Central memory CD8-positive, alpha-beta T cell (primary cell): ENCODE measurements at regions not wholly inside any gene's neighbourhood (a gene's known extent, or its start where the extent isn't known, plus 50 kb on each side); places are given as distances from the start of the nearest gene placed in this dataset.

Source experiments
- ATAC-seq: fragments of 150-1000 bp; cut with Tn5 transposase; replicated peaks from 2 replicates; pipeline ENCODE4 v1.10.0; 2022; ENCODE audit warnings: mild to moderate bottlenecking, moderate FRiP score, moderate number of reproducible peaks; ENCODE audit not compliant: poor library complexity, severe bottlenecking; ENCODE audit errors: extremely low read depth
- DNase-seq, 2 donors: peaks; one replicate each; pipeline ENCODE4 v3.0.0; 2021; ENCODE audit warnings: low spot score in 2 of 2
- H3K27ac Mint-ChIP-seq: one replicate; pipeline ENCODE4 v1.8.0; 2022; ENCODE audit warnings: low read depth, mild to moderate bottlenecking, moderate library complexity, mixed read lengths
- H3K27me3 Mint-ChIP-seq: one replicate; pipeline ENCODE4 v1.8.0; 2022; ENCODE audit warnings: mixed read lengths
- H3K36me3 Mint-ChIP-seq: one replicate; pipeline ENCODE4 v1.8.0; 2022; ENCODE audit warnings: mild to moderate bottlenecking, moderate library complexity, mixed read lengths; ENCODE audit not compliant: insufficient read depth
- H3K4me1 Mint-ChIP-seq: one replicate; pipeline ENCODE4 v1.8.0; 2022; ENCODE audit warnings: mixed read lengths
- H3K4me3 Mint-ChIP-seq: one replicate; pipeline ENCODE4 v1.8.0; 2022; ENCODE audit warnings: mild to moderate bottlenecking, moderate library complexity, mixed read lengths
- H3K9me3 Mint-ChIP-seq: one replicate; pipeline ENCODE4 v1.8.0; 2022; ENCODE audit warnings: mixed read lengths

GRCh38 chr15:53462651-53463050 lies 296.8 kb downstream of the WDR72 start:
- Mint-ChIP-seq H3K36me3 (peaks cover 1% of the 10 kb centered on the region), H3K4me3 (no peak overlapping the region), H3K4me1 (no peaks in the 10 kb centered on the region), H3K27me3 (no peaks in the 10 kb centered on the region), H3K27ac (no peak overlapping the region), H3K9me3 (no peaks in the 10 kb centered on the region)
- DNase-seq (no peak), ATAC-seq (no peak)

- Mint-ChIP-seq H3K36me3 (peaks cover 1% of the 10 kb centered on the region), H3K4me1 (no peaks in the 10 kb centered on the region), H3K4me3 (no peak overlapping the region), H3K27me3 (no peaks in the 10 kb centered on the region), H3K27ac (no peak overlapping the region), H3K9me3 (peaks cover 6% of the 10 kb centered on the region)
- DNase-seq (no peak), ATAC-seq (no peak)
These were observed 297.8 kb downstream of the WDR72 start for GRCh38 chr15:53461677-53462076.

- peaks cover 6% of the 10 kb centered on the region for H3K9me3 Mint-ChIP-seq
- no peak overlapping the region for H3K4me3 Mint-ChIP-seq
- DNase-seq (no peak), ATAC-seq (no peak)
- H3K36me3 Mint-ChIP-seq, result peaks cover 1% of the 10 kb centered on the region
- no peaks in the 10 kb centered on the region for H3K27me3 Mint-ChIP-seq
- no peaks in the 10 kb centered on the region for H3K4me1 Mint-ChIP-seq
- H3K27ac Mint-ChIP-seq, result no peak overlapping the region
These were observed 300.7 kb downstream of the WDR72 start for GRCh38 chr15:53458736-53459135.

- no peak for ATAC-seq
- peaks cover 6% of the 10 kb centered on the region for H3K9me3 Mint-ChIP-seq
These were observed 302.0 kb downstream of the WDR72 start for GRCh38 chr15:53457479-53457878.

GRCh38 chr15:53454843-53455721 lies 304.4 kb downstream of the WDR72 start:
- DNase-seq (no peak), ATAC-seq (no peak)
- no peak overlapping the region for H3K27ac Mint-ChIP-seq
- H3K36me3 Mint-ChIP-seq, result no peaks in the 10 kb centered on the region
- peaks cover 6% of the 10 kb centered on the region for H3K9me3 Mint-ChIP-seq
- H3K4me1 Mint-ChIP-seq, result no peaks in the 10 kb centered on the region
- H3K4me3 Mint-ChIP-seq, result no peak overlapping the region
- no peaks in the 10 kb centered on the region for H3K27me3 Mint-ChIP-seq

More at GRCh38 chr15:53457479-53457878, 302.0 kb downstream of the WDR72 start:
- Mint-ChIP-seq H3K27ac (no peak overlapping the region), H3K36me3 (no peaks in the 10 kb centered on the region), H3K4me3 (no peak overlapping the region), H3K4me1 (no peaks in the 10 kb centered on the region), H3K27me3 (no peaks in the 10 kb centered on the region)
- DNase-seq, result no peak

- no peak for ATAC-seq
- no peak overlapping the region for H3K4me3 Mint-ChIP-seq
- no peaks in the 10 kb centered on the region for H3K36me3 Mint-ChIP-seq
- peaks cover 6% of the 10 kb centered on the region for H3K9me3 Mint-ChIP-seq
- no peak overlapping the region for H3K27ac Mint-ChIP-seq
- H3K27me3 Mint-ChIP-seq, result no peaks in the 10 kb centered on the region
- DNase-seq, result no peak
- no peaks in the 10 kb centered on the region for H3K4me1 Mint-ChIP-seq
These were observed 305.0 kb downstream of the WDR72 start for GRCh38 chr15:53454535-53454842.

- ATAC-seq (no peak), DNase-seq (no peak)
- Mint-ChIP-seq H3K27me3 (no peaks in the 10 kb centered on the region), H3K4me1 (no peaks in the 10 kb centered on the region), H3K9me3 (peaks cover 6% of the 10 kb centered on the region), H3K4me3 (no peak overlapping the region), H3K36me3 (no peaks in the 10 kb centered on the region), H3K27ac (no peak overlapping the region)
These were observed 306.0 kb downstream of the WDR72 start for GRCh38 chr15:53453253-53454105.

- no peak overlapping the region for H3K27ac Mint-ChIP-seq
- DNase-seq (no peak), ATAC-seq (no peak)
- no peaks in the 10 kb centered on the region for H3K27me3 Mint-ChIP-seq
- H3K4me1 Mint-ChIP-seq, result no peaks in the 10 kb centered on the region
- H3K9me3 Mint-ChIP-seq, result no peaks in the 10 kb centered on the region
- H3K4me3 Mint-ChIP-seq, result no peak overlapping the region
- H3K36me3 Mint-ChIP-seq, result no peaks in the 10 kb centered on the region
These were observed 311.0 kb downstream of the WDR72 start for GRCh38 chr15:53448232-53449015.

GRCh38 chr15:53447742-53448141 lies 311.7 kb downstream of the WDR72 start:
- no peak overlapping the region for H3K4me3 Mint-ChIP-seq

GRCh38 chr15:53447053-53447574 lies 312.3 kb downstream of the WDR72 start:
- Mint-ChIP-seq H3K4me1 (no peaks in the 10 kb centered on the region), H3K27me3 (no peaks in the 10 kb centered on the region), H3K4me3 (no peak overlapping the region), H3K36me3 (no peaks in the 10 kb centered on the region), H3K27ac (no peak overlapping the region), H3K9me3 (no peaks in the 10 kb centered on the region)
- no peak for ATAC-seq
- DNase-seq, result no peak

More at GRCh38 chr15:53447742-53448141, 311.7 kb downstream of the WDR72 start:
- no peak overlapping the region for H3K27ac Mint-ChIP-seq
- no peaks in the 10 kb centered on the region for H3K4me1 Mint-ChIP-seq
- ATAC-seq, result no peak
- DNase-seq, result no peak
- H3K27me3 Mint-ChIP-seq, result no peaks in the 10 kb centered on the region
- no peaks in the 10 kb centered on the region for H3K36me3 Mint-ChIP-seq
- H3K9me3 Mint-ChIP-seq, result no peaks in the 10 kb centered on the region

- H3K36me3 Mint-ChIP-seq, result no peaks in the 10 kb centered on the region
- H3K27me3 Mint-ChIP-seq, result no peaks in the 10 kb centered on the region
- no peak overlapping the region for H3K27ac Mint-ChIP-seq
- H3K4me3 Mint-ChIP-seq, result no peak overlapping the region
- H3K9me3 Mint-ChIP-seq, result no peaks in the 10 kb centered on the region
- no peak for ATAC-seq
- no peak for DNase-seq
- H3K4me1 Mint-ChIP-seq, result no peaks in the 10 kb centered on the region
These were observed 313.1 kb downstream of the WDR72 start for GRCh38 chr15:53446376-53446775.

GRCh38 chr15:53445531-53445930 lies 313.9 kb downstream of the WDR72 start:
- Mint-ChIP-seq H3K9me3 (no peaks in the 10 kb centered on the region), H3K27ac (no peak overlapping the region), H3K27me3 (no peaks in the 10 kb centered on the region), H3K4me3 (no peak overlapping the region), H3K4me1 (no peaks in the 10 kb centered on the region), H3K36me3 (no peaks in the 10 kb centered on the region)
- DNase-seq, result no peak
- ATAC-seq, result no peak
